Fibroblast of villous mesenchyme (primary cell): ENCODE measurements at regions not wholly inside any gene's neighbourhood (a gene's known extent, or its start where the extent isn't known, plus 50 kb on each side); places are given as distances from the start of the nearest gene placed in this dataset.

Experiments
- DNase-seq: peaks from one replicate; pipeline ENCODE4 v3.0.0-alpha.2; 2010; ENCODE audit warnings: low read depth
- H3K4me3 ChIP-seq: 2 replicates; pipeline ENCODE4 v1.5.1; 2011; ENCODE audit warnings: low read depth, mild to moderate bottlenecking, low read length
- CTCF ChIP-seq: IDR thresholded peaks from 2 replicates; pipeline ENCODE4 v1.5.1; 2012; ENCODE audit warnings: low read depth, mild to moderate bottlenecking, low read length; ENCODE audit not compliant: insufficient read depth

GRCh38 chr16:49050607-49051006 is 231.0 kb downstream of the CBLN1 start:
- DNase-seq: no peak
- no peak overlapping the region for H3K4me3 ChIP-seq
- TF ChIP-seq CTCF: no peak

DNA sequence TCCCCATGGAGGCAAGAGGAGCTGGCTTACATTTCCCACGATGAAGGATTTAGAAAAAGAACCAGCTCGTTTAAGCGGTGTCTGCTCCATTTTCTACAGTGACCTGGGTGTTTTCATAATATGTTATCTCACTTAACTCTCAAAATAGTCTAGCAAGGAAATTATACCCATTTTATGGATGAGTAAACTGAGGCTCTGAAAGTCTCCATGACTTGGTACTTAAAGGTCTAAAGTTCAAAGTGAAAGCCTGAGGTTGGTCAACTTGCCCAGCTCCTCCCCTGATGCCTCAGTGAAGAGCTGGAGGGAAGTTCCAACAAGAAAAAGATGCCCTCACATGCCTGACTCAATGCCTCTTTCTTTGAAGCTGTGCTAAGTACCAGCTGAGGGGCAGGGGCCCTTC is 232.0 kb downstream of the CBLN1 start:
- H3K4me3 ChIP-seq: no peak overlapping the region
- no peak for TF ChIP-seq CTCF
- DNase-seq: no peak

GRCh38 chr16:49049191-49049590 is 232.4 kb downstream of the CBLN1 start:
- H3K4me3 ChIP-seq: no peak overlapping the region
- no peak for DNase-seq
- TF ChIP-seq CTCF: no peak

GRCh38 chr16:49048557-49048956 is 233.1 kb downstream of the CBLN1 start:
- no peak for TF ChIP-seq CTCF
- H3K4me3 ChIP-seq: no peak overlapping the region
- no peak for DNase-seq

DNA sequence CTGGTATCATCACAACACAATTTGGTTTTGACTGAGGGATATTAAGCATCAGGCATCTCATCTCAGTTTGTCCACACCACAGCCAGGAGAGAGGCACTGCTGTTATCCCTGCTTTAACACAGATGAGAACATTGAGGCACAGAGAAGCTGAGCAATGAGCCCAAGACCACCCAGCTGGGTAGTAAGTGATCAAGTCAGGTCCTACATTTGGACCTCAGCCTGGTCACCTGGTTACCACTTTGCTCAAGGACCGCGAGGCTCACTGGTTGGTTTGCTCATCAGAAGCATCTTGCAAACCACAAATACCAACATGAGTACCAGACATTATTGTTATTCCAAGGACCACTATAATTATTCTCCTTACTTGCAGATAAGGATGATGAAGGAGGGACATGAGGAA is 245.5 kb downstream of the CBLN1 start:
- no peak overlapping the region for H3K4me3 ChIP-seq

GRCh38 chr16:49027420-49027819 is 254.2 kb downstream of the CBLN1 start:
- TF ChIP-seq CTCF: no peak
- no peak for DNase-seq
- H3K4me3 ChIP-seq: no peak overlapping the region

More for the DNA sequence above, 245.5 kb downstream of the CBLN1 start:
- no peak for DNase-seq
- no peak for TF ChIP-seq CTCF

- no peak overlapping the region for H3K4me3 ChIP-seq
These were observed 255.0 kb downstream of the CBLN1 start for GRCh38 chr16:49026566-49027181.

More at GRCh38 chr16:49026566-49027181, 255.0 kb downstream of the CBLN1 start:
- TF ChIP-seq CTCF: no peak
- DNase-seq: no peak
